HTR-8/SVneo (cell line): ENCODE measurements at regions not wholly inside any gene's neighbourhood (a gene's known extent, or its start where the extent isn't known, plus 50 kb on each side); places are given as distances from the start of the nearest gene placed in this dataset.

Experiments used
- DNase-seq: peaks from one replicate; pipeline ENCODE4 v3.0.0; 2011; ENCODE audit warnings: low spot score, mixed read lengths; ENCODE audit not compliant: insufficient read length
- FAIRE-seq: peaks from 2 replicates; lab custom pipeline; 2011; peaks lifted over from hg19 to GRCh38; lab: Jason Lieb, UNC

DNA sequence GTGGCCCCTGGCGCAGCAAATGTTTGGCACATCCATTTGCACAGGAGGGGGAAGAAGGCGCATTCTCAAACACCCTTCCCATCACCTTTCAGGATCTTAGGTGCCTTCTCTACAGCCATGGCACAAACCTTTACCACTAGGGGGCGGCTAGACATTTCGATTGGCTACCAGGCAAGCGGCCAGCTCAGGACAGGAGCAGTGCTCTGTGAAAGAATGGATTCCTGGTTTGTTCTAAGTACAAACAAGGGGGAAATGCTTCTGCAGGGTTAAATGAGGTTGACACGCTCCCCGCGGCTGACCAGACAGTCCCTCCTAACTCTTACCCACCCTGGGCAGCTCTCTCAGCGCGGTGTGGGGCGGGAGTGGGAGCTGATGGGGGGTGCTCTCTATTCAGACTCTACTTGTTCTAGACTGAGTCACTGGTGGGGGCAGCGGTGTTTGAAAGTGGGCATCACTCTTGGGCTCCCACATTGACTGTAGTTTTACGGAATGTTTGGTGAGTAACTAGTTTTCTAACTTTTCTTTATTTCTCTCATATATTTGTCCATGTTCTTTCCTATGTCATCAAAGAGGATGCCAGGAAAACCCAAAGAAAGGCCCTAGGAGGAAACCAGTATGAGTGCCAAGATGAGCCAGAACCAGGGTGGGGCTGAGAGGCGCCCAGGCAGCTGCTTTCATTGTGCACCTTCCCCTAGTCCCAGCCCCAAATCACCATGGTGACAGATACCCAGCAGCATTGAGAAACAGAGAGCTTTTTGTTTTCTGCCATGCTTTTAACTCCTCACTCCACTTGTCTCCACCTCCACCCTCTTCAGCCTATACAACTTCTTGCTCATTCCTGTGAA, 61.4 kb upstream of the GPR158 start:
- FAIRE-seq (peak; percentile 86), DNase-seq (peak; percentile 73)

DNA sequence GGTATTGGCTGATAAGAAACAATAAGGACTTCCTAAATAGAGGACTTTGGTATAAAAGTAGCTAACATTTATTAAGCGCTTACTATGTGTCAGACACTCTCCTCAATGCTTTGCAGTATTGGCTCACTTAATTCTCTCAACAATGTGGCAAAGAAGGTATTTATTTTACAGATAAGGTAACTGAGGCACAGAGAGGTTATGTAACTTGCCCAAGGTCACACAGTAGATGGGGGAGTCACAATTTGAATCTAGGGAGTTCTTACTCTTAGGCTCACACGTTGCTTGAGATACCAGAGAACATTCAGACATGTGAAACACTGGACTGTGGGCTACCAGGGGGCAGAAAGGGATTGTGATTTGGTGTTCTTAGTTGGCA, 60.8 kb upstream of the GPR158 start:
- FAIRE-seq (no peak), DNase-seq (no peak)

DNA sequence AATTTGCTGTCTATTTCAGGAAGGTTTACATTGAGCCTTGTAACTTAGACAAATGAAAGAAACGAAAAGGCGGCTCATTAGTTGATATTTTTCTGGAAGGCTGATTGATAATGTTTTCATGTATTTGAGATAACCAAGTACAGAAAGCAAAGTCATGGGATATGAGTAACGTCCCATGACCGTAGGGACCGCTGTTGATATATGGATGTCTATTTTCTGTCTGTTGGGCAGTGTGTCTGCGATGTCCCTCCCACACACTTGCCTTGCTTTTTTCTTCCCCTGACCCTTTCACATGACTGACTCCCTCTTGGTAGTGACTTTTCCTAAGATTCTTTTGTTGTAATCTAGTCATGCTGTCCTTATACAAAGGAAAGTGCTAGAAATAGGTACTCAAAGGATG, 57.0 kb upstream of the GPR158 start:
- DNase-seq (no peak), FAIRE-seq (no peak)

DNA sequence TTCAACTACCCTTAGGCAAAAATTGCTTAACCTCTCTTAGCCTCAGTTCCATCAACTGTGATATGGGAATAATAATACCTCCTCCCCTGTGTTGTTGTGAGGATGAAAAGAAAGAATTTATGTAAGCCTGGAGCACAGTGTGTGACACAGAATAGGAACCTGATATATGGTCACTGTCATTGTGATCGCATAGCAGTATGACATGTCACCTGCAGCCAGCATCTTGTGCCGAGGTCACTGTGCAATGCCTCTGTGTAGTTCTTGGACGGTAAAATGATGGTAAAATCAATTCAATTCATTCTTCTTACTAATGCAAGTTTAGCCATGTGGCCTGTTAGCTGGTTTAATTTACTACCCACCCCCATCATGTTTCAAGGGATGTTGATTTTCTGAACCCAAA, 54.6 kb upstream of the GPR158 start:
- FAIRE-seq, result peak; percentile 31

More for the DNA sequence above, 54.6 kb upstream of the GPR158 start:
- DNase-seq, result no peak
